HG03039 (cell line): ENCODE measurements at regions not wholly inside any gene's neighbourhood (a gene's known extent, or its start where the extent isn't known, plus 50 kb on each side); places are given as distances from the start of the nearest gene placed in this dataset.

ENCODE experiments used
- ATAC-seq: cut with Tn5 transposase; IDR thresholded peaks from one replicate; pipeline ENCODE4 v1.9.1; 2021; ENCODE audit warnings: mild to moderate bottlenecking, moderate library complexity; ENCODE audit not compliant: unreplicated experiment

GRCh38 chr2:128564131-128564530 is 245.5 kb upstream of the HS6ST1 start:
- ATAC-seq = no peak

- ATAC-seq = no peak
Observed at GRCh38 chr2:128564551-128564950, 245.9 kb upstream of the HS6ST1 start.

GRCh38 chr2:128565441-128565840 is 246.8 kb upstream of the HS6ST1 start:
- ATAC-seq = no peak

GRCh38 chr2:128566671-128567070 is 248.0 kb upstream of the HS6ST1 start:
- ATAC-seq = no peak

- ATAC-seq = no peak
Observed at GRCh38 chr2:128568106-128568505, 249.4 kb upstream of the HS6ST1 start.

- no peak for ATAC-seq
Observed at GRCh38 chr2:128573116-128573515, 254.4 kb upstream of the HS6ST1 start.

- no peak for ATAC-seq
Observed at GRCh38 chr2:128573531-128573930, 254.9 kb upstream of the HS6ST1 start.

- ATAC-seq = no peak
Observed at GRCh38 chr2:128577141-128577930, 258.7 kb upstream of the HS6ST1 start.

GRCh38 chr2:128578406-128579390 is 260.0 kb upstream of the HS6ST1 start:
- ATAC-seq = no peak

- ATAC-seq = no peak
Observed at GRCh38 chr2:128579825-128580224, 261.2 kb upstream of the HS6ST1 start.

GRCh38 chr2:128580988-128581848 is 262.6 kb upstream of the HS6ST1 start:
- no peak for ATAC-seq

- ATAC-seq = no peak
Observed at GRCh38 chr2:128581849-128582244, 263.2 kb upstream of the HS6ST1 start.

- no peak for ATAC-seq
Observed at GRCh38 chr2:128584296-128584890, 265.7 kb upstream of the HS6ST1 start.

GRCh38 chr2:128585706-128586105 is 267.0 kb upstream of the HS6ST1 start:
- no peak for ATAC-seq

GRCh38 chr2:128589681-128590080 is 271.0 kb upstream of the HS6ST1 start:
- ATAC-seq = no peak

GRCh38 chr2:128590309-128591021 is 271.8 kb upstream of the HS6ST1 start:
- ATAC-seq = no peak

- ATAC-seq = no peak
Observed at GRCh38 chr2:128591022-128591860, 272.6 kb upstream of the HS6ST1 start.

- no peak for ATAC-seq
Observed at GRCh38 chr2:128591861-128592822, 273.5 kb upstream of the HS6ST1 start.
